Aorta (tissue), 5 donors: ENCODE measurements at regions not wholly inside any gene's neighbourhood (a gene's known extent, or its start where the extent isn't known, plus 50 kb on each side); places are given as distances from the start of the nearest gene placed in this dataset.

Experiments used
- ATAC-seq: fragments of 200-7000 bp; cut with Tn5 transposase; one replicate; pipeline ENCODE4 v1.9.1; 2022; ENCODE audit warnings: moderate library complexity; ENCODE audit not compliant: low FRiP score
- DNase-seq, 2 donors: peaks; one replicate each; pipeline ENCODE4 v3.0.0-alpha.2; 2020
- H3K27ac ChIP-seq, 2 donors: one replicate each; pipeline ENCODE4 v1.5.1; 2013; ENCODE audit warnings: low read length in 2 of 2, mild to moderate bottlenecking in 2 of 2, moderate library complexity in 2 of 2, control low read depth in 1 of 2, inconsistent platforms in 1 of 2, low read depth in 1 of 2
- H3K27me3 ChIP-seq, 2 donors: one replicate each; pipeline ENCODE4 v1.6.1; 2013; ENCODE audit warnings: control low read depth in 1 of 2, low read length in 1 of 2, mild to moderate bottlenecking in 1 of 2, moderate library complexity in 1 of 2; ENCODE audit not compliant: insufficient read depth in 2 of 2, control insufficient read depth in 1 of 2
- H3K36me3 ChIP-seq, 2 donors: one replicate each; pipeline ENCODE4 v1.6.1; 2013; ENCODE audit warnings: control low read depth in 1 of 2, low read length in 1 of 2, mild to moderate bottlenecking in 1 of 2; ENCODE audit not compliant: insufficient read depth in 2 of 2, control insufficient read depth in 1 of 2
- H3K4me1 ChIP-seq, 2 donors: one replicate each; pipeline ENCODE4 v1.6.1; 2013; ENCODE audit warnings: low read length in 2 of 2, control low read depth in 1 of 2, mild to moderate bottlenecking in 1 of 2, moderate library complexity in 1 of 2; ENCODE audit not compliant: insufficient read depth in 2 of 2, control insufficient read depth in 1 of 2
- H3K4me3 ChIP-seq, 2 donors: one replicate each; pipeline ENCODE4 v1.5.1; 2013; ENCODE audit warnings: low read length in 2 of 2, control low read depth in 1 of 2, mild to moderate bottlenecking in 1 of 2
- H3K9me3 ChIP-seq: one replicate; pipeline ENCODE4 v1.6.1; 2013; ENCODE audit warnings: mild to moderate bottlenecking, low read length; ENCODE audit not compliant: control insufficient read depth
- WGBS, 2 donors: extraction: QIAGEN DNeasy Blood & Tissue Kit; methylation state at CpG; one replicate each; pipeline ENCODE4 v1.1.7; 2013; 5-methylcytosine and 5-hydroxymethylcytosine counted together
- intact Hi-C, 2 donors: fragments of 100-400 bp; cut with DNase I; formaldehyde crosslinking; loops; one replicate each; pipeline versions ENCODE4 v1.14.2 to v1.15.0; 2022
- donor health status: healthy with polysubstance abuse.
- donor health status: Bipolar disorder and iron deficiency.
- donor health status: DM: no; HTN: no; CAD: no.
- donor health status: DM: no; HTN: no; CAD: no.
- donor health status: DM: yes; HTN: yes; CAD: no.

GRCh38 chr9:134493461-134494272 lies 147.9 kb upstream of the COL5A1 start:
- H3K4me3 ChIP-seq, result no peak overlapping the region
- ATAC-seq (no peak), DNase-seq (peak; percentile 38 to 60)
- no peak overlapping the region for H3K27ac ChIP-seq
- no peaks in the 10 kb centered on the region for H3K4me1 ChIP-seq
- intact Hi-C loops, result no loop called here
- H3K27me3 ChIP-seq, result no peaks in the 10 kb centered on the region
- H3K36me3 ChIP-seq, result no peaks in the 10 kb centered on the region
- 93% methylated on average over 25 to 26 of the region's 26 CpGs for WGBS, 2 donors
- H3K9me3 ChIP-seq, result no peaks in the 10 kb centered on the region

GRCh38 chr9:134494273-134494815 lies 147.3 kb upstream of the COL5A1 start:
- 73 to 82% methylated on average over 14 to 17 of the region's 17 CpGs for WGBS, 2 donors
- peak; percentile 28 to 61 for DNase-seq

GRCh38 chr9:134494905-134495304 lies 146.7 kb upstream of the COL5A1 start:
- no peaks in the 10 kb centered on the region for H3K27me3 ChIP-seq
- no peak for ATAC-seq
- no peak overlapping the region for H3K27ac ChIP-seq
- H3K36me3 ChIP-seq, result no peaks in the 10 kb centered on the region
- DNase-seq, result peak; percentile 39 to 61
- H3K4me1 ChIP-seq, result no peaks in the 10 kb centered on the region
- intact Hi-C loops, result no loop called here
- WGBS, 2 donors, result 86 to 94% methylated on average over 11 of the region's 11 CpGs
- H3K9me3 ChIP-seq, result no peaks in the 10 kb centered on the region
- no peak overlapping the region for H3K4me3 ChIP-seq

More at GRCh38 chr9:134494273-134494815, 147.3 kb upstream of the COL5A1 start:
- H3K4me3 ChIP-seq, result no peak overlapping the region
- no peaks in the 10 kb centered on the region for H3K9me3 ChIP-seq
- H3K27ac ChIP-seq, result no peak overlapping the region
- H3K4me1 ChIP-seq, result no peaks in the 10 kb centered on the region
- no peaks in the 10 kb centered on the region for H3K36me3 ChIP-seq
- no peaks in the 10 kb centered on the region for H3K27me3 ChIP-seq
- intact Hi-C loops, result no loop called here
- no peak for ATAC-seq

GRCh38 chr9:134495881-134496412 lies 145.7 kb upstream of the COL5A1 start:
- H3K27ac ChIP-seq, result no peak overlapping the region
- H3K4me1 ChIP-seq, result no peaks in the 10 kb centered on the region
- no peaks in the 10 kb centered on the region for H3K36me3 ChIP-seq
- intact Hi-C loops, result no loop called here
- ATAC-seq, result no peak
- H3K4me3 ChIP-seq, result no peak overlapping the region
- H3K9me3 ChIP-seq, result no peaks in the 10 kb centered on the region
- WGBS, 2 donors, result 94% methylated on average over 17 of the region's 17 CpGs
- H3K27me3 ChIP-seq, result no peaks in the 10 kb centered on the region
- DNase-seq, result peak; percentile 39 to 49

- Histone ChIP-seq H3K9me3 (no peaks in the 10 kb centered on the region), H3K4me1 (no peaks in the 10 kb centered on the region), H3K27ac (no peak overlapping the region), H3K27me3 (no peaks in the 10 kb centered on the region), H3K36me3 (no peaks in the 10 kb centered on the region), H3K4me3 (no peak overlapping the region)
- DNase-seq (peak; percentile 49 to 78), ATAC-seq (peak; percentile 16)
- 91 to 92% methylated on average over 29 of the region's 29 CpGs for WGBS, 2 donors
- intact Hi-C loops, result no loop called here
Observed at GRCh38 chr9:134496413-134497282, 145.0 kb upstream of the COL5A1 start.

- WGBS, 2 donors, result 63 to 70% methylated on average over 5 of the region's 5 CpGs
- intact Hi-C loops, result no loop called here
- no peaks in the 10 kb centered on the region for H3K36me3 ChIP-seq
Observed at GRCh38 chr9:134497283-134497860, 144.2 kb upstream of the COL5A1 start.

GRCh38 chr9:134498814-134499166 lies 142.8 kb upstream of the COL5A1 start:
- Histone ChIP-seq H3K4me1 (no peaks in the 10 kb centered on the region), H3K27me3 (no peaks in the 10 kb centered on the region), H3K9me3 (no peaks in the 10 kb centered on the region), H3K36me3 (no peaks in the 10 kb centered on the region), H3K27ac (no peak overlapping the region), H3K4me3 (no peak overlapping the region)
- WGBS, 2 donors, result 95 to 97% methylated on average over 1 of the region's 1 CpG
- intact Hi-C loops, result no loop called here
- DNase-seq (no peak), ATAC-seq (no peak)

More at GRCh38 chr9:134497283-134497860, 144.2 kb upstream of the COL5A1 start:
- no peaks in the 10 kb centered on the region for H3K9me3 ChIP-seq
- DNase-seq (peak in 1 of 2 donors; percentile 3), ATAC-seq (no peak)
- H3K27ac ChIP-seq, result no peak overlapping the region
- H3K4me1 ChIP-seq, result no peaks in the 10 kb centered on the region
- no peak overlapping the region for H3K4me3 ChIP-seq
- no peaks in the 10 kb centered on the region for H3K27me3 ChIP-seq

- Histone ChIP-seq H3K9me3 (no peaks in the 10 kb centered on the region), H3K36me3 (no peaks in the 10 kb centered on the region), H3K27me3 (no peaks in the 10 kb centered on the region), H3K27ac (no peak overlapping the region), H3K4me1 (no peaks in the 10 kb centered on the region), H3K4me3 (no peak overlapping the region)
- intact Hi-C loops, result no loop called here
- 16 to 18% methylated on average over 44 of the region's 44 CpGs for WGBS, 2 donors
- DNase-seq (peak; percentile 46 to 79), ATAC-seq (no peak)
Observed at GRCh38 chr9:134500931-134501760, 140.5 kb upstream of the COL5A1 start.
